HG02970 (cell line): ENCODE measurements at regions not wholly inside any gene's neighbourhood (a gene's known extent, or its start where the extent isn't known, plus 50 kb on each side); places are given as distances from the start of the nearest gene placed in this dataset.

Source experiments
- ATAC-seq: cut with Tn5 transposase; IDR thresholded peaks from one replicate; pipeline ENCODE4 v1.9.1; 2021; ENCODE audit warnings: mild to moderate bottlenecking, moderate library complexity, moderate number of reproducible peaks; ENCODE audit not compliant: unreplicated experiment, low FRiP score

DNA sequence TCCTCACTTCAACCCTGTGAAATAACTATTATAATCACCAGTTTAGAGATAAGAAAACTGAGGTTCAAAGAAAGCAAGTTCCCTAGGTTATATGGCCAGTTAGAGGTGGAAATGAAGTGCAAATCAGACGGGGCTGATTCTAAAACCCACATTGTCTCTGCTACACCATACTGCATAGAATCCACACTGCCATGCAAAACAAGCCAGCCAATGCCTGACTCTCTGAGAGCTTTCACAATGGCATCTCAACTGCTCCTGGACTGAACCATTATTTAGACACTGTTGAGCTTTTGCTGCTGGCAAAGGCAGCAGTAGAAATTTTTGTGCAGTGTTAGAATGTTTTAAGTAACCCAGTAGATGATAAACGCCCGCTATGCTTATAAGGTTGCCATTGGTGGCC, 195.2 kb upstream of the CNR1 start:
- no peak for ATAC-seq

GRCh38 chr6:88360203-88360797, 194.2 kb upstream of the CNR1 start:
- no peak for ATAC-seq

DNA sequence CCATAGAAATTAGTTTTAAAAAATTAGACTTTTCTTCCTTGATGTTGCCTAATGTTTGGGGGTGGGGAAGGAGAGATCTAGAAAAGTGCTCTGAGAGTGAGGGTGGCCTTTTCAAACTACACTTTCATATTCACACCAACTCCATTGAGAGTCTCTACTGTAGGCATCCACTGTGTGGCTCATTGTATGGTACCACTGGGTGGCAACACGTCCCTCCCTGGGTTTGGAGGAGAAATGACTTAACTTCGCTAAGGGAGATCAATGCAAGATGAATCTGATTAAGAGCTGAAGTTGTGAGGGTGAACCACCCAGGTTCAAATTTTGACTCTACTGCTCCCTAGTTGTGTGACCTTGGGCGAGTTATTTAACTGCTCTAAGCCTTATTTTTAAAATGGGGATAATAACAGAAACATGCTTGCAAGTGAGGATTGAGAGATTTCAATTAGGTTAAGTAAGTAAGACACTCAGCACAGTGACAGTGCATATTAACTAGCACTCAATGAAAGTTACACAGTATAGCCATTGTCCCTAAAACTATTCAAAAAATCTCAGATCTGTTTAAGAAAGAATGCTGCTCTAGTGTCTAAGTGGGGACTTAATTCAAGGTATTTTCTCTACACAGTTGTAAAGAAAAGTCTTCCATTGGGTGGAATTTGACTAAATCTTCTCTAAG, 193.5 kb upstream of the CNR1 start:
- no peak for ATAC-seq

DNA sequence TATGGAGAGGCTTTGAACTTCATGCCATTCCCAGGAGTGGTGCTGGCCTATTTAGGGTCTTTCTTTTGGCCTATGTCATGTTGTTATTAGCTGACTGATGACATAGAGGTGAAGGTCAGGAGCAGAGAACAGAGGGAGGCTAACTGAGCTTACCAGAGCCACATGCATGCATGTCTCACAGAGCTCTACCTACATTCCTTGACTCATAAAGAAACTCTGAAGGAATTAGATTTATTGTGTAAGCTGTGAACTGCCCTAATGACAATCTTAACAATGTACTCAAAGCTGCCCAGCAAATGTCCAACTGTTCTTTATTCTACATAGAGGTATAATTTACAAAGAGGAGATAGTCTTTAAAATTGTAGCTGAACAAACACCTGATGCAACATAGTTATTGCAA, 192.7 kb upstream of the CNR1 start:
- no peak for ATAC-seq

- ATAC-seq, result no peak
Observed at GRCh38 chr6:88349511-88349910, 183.4 kb upstream of the CNR1 start.

- no peak for ATAC-seq
Observed at GRCh38 chr6:88342336-88342735, 176.2 kb upstream of the CNR1 start.

DNA sequence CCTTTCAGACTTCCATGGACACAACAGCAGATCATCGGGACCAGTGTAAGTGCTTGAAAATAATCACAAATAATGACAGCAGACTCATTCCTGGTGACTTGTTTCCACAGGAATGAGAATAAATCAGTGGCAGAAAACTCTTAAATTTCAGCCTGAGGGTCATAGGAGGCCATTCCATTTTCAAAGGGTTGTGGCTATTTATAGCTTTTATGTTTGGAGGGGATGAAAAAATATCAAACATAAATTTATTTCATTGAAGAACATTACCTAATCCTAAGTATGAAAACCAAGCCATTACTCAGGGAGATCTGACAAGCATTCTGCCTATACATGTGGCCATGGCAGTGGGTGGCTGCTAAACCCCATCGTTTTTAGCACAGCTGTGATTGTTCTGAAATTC, 173.6 kb upstream of the CNR1 start:
- no peak for ATAC-seq

DNA sequence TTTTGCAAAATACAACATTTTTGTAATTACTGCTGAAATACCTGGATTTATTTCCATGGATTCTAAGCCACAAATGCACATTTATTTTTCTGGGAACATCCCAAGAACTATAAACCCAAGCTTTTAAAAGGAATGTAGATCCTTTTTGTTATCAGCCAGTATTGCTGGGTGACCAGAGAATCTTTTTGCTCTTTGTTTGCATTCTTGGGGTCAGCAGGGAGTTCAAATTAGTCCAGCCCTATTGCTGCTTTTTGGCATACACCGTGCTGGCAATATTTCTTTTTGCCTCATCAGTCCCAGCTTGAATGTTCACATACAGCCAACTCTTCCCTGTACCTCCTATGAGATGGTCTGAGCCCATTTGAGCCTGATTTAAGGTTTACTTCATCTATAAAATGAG, 155.2 kb upstream of the CNR1 start:
- ATAC-seq, result no peak

DNA sequence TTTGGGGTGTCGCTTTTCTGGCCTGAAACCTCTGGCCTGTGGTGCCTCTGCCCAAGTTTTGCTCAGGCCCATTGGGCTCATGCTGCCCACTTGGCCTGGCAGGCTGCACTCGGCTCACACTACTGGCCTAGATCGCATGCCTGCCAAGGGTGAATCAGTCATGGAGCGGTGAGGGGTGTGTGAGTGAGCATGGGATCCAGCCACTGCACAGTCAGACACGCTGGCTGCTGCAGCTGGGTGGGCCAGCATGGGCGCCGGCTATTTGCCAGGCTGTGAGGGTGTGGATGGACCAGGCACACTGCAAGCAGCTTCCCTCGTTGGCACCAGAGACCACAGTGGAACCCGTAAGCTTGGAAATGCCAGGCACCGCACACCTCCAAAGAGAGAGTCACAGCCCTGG, 145.4 kb upstream of the CNR1 start:
- no peak for ATAC-seq

GRCh38 chr6:88304520-88304919, 138.4 kb upstream of the CNR1 start:
- no peak for ATAC-seq

- ATAC-seq, result no peak
Observed at GRCh38 chr6:88302769-88303225, 136.7 kb upstream of the CNR1 start.

DNA sequence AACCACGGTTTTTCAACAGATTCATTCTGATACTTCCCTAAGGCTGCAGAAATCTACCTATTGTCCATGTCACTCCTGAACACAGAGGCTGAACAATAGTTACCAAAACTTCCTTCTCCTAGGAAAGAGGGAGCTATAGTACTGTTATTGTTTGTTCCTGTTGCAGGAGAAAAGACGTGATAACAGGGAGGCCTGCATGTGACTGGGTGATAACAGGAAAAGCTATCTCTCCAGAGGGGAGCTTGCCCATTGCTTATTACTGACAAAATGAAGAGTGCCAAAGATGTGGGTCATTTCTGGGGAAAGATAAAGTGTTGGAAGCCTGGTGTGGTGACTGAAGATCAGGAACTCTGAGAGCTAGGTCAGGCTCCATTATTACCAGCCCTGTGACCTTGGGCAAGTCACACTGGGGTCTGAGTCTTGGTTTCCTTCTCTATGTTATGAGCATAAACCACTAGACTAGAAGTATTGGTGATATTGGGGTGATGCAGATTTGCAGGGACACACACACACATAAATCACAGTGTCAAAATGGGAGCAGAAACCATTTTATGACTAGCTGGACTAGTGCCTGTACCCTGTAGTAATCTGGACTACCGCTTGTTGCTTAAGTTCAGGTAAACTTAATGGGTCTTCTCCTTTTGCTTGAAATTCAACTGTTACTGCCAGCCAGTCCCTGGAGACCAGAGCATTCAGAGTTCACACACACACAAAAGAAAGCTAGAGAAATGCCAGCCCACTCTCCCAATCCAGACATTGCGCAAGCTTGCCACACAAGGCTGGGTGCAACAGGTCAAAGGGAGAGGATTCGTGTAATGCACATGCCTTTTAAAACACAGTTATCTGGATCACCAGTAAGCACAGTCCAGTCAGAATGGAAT, 136.0 kb upstream of the CNR1 start:
- ATAC-seq, result no peak

GRCh38 chr6:88301256-88301655, 135.1 kb upstream of the CNR1 start:
- ATAC-seq, result no peak

GRCh38 chr6:88298066-88298845, 132.1 kb upstream of the CNR1 start:
- no peak for ATAC-seq

DNA sequence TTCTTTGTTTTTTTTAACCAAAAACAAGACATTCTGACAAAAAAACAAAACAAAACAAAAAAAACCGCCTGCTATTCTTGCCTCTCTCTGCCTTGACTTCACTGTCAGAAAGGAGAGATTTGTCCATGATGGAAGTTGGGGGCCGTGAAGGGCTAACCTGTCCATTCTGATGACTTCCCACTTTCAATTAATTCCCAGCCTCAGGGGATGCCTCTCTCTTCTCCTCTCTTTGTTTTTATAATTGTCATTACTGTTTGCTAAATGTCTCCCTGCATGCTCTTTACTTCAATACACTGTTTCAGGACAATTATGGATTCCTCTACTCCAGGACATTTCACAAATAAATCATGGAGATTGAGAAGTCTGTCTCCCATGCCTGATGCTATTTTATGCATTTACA, 130.5 kb upstream of the CNR1 start:
- no peak for ATAC-seq

- no peak for ATAC-seq
Observed at GRCh38 chr6:88295663-88296062, 129.5 kb upstream of the CNR1 start.

GRCh38 chr6:88294702-88295101, 128.6 kb upstream of the CNR1 start:
- ATAC-seq, result no peak

DNA sequence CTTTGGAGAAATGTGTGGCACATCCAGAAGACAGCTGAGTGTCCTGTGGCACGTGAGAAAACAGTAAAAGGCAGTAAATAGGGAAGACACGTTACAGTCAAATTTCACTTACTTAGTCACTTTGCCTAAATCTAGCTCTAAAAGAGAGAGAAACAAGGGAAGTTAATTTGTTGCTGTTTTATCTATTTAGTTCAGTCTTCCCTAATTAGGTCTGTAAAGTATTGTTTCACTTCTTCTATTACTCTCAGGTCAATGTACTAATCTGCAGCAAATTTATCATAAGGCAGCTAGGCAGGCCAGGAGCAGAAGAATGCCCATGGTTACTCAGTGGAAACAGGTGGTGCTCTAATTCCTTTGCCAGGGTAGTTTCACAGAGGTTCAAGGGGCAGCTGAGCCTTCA, 124.3 kb upstream of the CNR1 start:
- no peak for ATAC-seq

- no peak for ATAC-seq
Observed at GRCh38 chr6:88287696-88288095, 121.5 kb upstream of the CNR1 start.

DNA sequence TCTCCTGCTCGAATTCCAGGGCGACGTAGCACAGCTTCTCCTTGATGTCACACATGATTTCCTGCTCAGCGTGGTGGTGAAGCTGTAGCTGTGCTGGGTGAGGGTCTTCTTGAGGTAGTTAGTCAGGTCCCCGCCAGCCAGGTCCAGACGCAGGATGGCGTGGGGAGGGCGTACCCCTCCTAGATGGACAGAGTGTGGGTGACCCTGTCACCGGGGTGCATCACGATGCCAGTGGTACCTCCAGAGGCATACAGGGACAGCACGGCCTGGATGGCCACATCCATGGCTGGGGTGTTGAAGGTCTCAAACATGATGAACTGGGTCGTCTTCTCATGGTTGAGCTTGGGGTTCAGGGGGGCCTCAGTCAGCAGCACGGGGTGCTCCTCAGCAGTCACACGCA, 110.2 kb upstream of the CNR1 start:
- no peak for ATAC-seq

GRCh38 chr6:88268508-88268907, 102.4 kb upstream of the CNR1 start:
- ATAC-seq, result no peak
